MCF 10A (cell line): ENCODE measurements at regions not wholly inside any gene's neighbourhood (a gene's known extent, or its start where the extent isn't known, plus 50 kb on each side); places are given as distances from the start of the nearest gene placed in this dataset.

Experiments
- BruUV-seq: library from RNA; stranded (reverse); fragments of 400-500 nt; replicated peaks from 2 replicates; lab custom pipeline; 2021; lab: Mats Ljungman, UMichigan
- CTCF ChIA-PET: fragments of 300-600 bp; sonication (Branson Sonifier 250); formaldehyde crosslinking; extraction: SDS; loops from one replicate; lab custom pipeline; 2021; ENCODE audit warnings: antibody characterized with exemption, inconsistent platforms; lab: Yijun Ruan, JAX
- POLR2A ChIA-PET: fragments of 300-600, 350-650 bp; sonication (Branson Sonifier 250); formaldehyde crosslinking; extraction: SDS; loops from one replicate; lab custom pipeline; 2020; ENCODE audit warnings: antibody characterized with exemption, inconsistent platforms; lab: Yijun Ruan, JAX
- DNase-seq: peaks from one replicate; pipeline ENCODE4 v3.0.0-alpha.2; 2018; ENCODE audit not compliant: unreplicated experiment
- H3K27ac Mint-ChIP-seq: one replicate; pipeline ENCODE4 v1.8.0; 2022; ENCODE audit warnings: mild to moderate bottlenecking, low read depth, mixed read lengths; ENCODE audit not compliant: unreplicated experiment
- H3K27me3 Mint-ChIP-seq: one replicate; pipeline ENCODE4 v1.8.0; 2022; ENCODE audit warnings: mixed read lengths; ENCODE audit not compliant: insufficient read depth, unreplicated experiment
- H3K36me3 Mint-ChIP-seq: one replicate; pipeline ENCODE4 v1.8.0; 2022; ENCODE audit warnings: mild to moderate bottlenecking, moderate library complexity, mixed read lengths; ENCODE audit not compliant: insufficient read depth, unreplicated experiment
- H3K4me1 Mint-ChIP-seq: one replicate; pipeline ENCODE4 v1.8.0; 2022; ENCODE audit warnings: mixed read lengths; ENCODE audit not compliant: insufficient read depth, unreplicated experiment
- H3K4me3 Mint-ChIP-seq: one replicate; pipeline ENCODE4 v1.8.0; 2022; ENCODE audit warnings: mild to moderate bottlenecking, moderate library complexity, mixed read lengths; ENCODE audit not compliant: unreplicated experiment
- H3K9me3 Mint-ChIP-seq: one replicate; pipeline ENCODE4 v1.8.0; 2022; ENCODE audit warnings: mixed read lengths; ENCODE audit not compliant: unreplicated experiment
- CTCF ChIP-seq: fragments of 200-600 bp; IDR thresholded peaks from one replicate; pipeline ENCODE4 v1.8.0; 2022; ENCODE audit warnings: antibody characterized with exemption, mild to moderate bottlenecking; ENCODE audit not compliant: unreplicated experiment
- intact Hi-C: fragments of 100-400 bp; cut with micrococcal nuclease; formaldehyde crosslinking; loops from 2 replicates; pipeline ENCODE4 v1.14.1; 2022

GRCh38 chr7:41835976-41836530 is 133.2 kb upstream of the INHBA start:
- no peaks in the 10 kb centered on the region for H3K36me3 Mint-ChIP-seq
- CTCF ChIA-PET = no interaction called here
- intact Hi-C loops = no loop called here
- H3K27ac Mint-ChIP-seq = no peak overlapping the region
- no peak overlapping the region for H3K4me3 Mint-ChIP-seq
- no peaks in the 10 kb centered on the region for H3K4me1 Mint-ChIP-seq
- no peak for TF ChIP-seq CTCF
- POLR2A ChIA-PET = interaction anchor here (0.7 kb wide), 1 partner anchor 1096 kb away, joined by 3 read pairs; the partner anchor contains the start of gene PSMA2
- no peak for DNase-seq
- no TSS peak for BruUV-seq
- H3K9me3 Mint-ChIP-seq = peaks cover 19% of the 10 kb centered on the region
- H3K27me3 Mint-ChIP-seq = no peaks in the 10 kb centered on the region

GRCh38 chr7:41834805-41835694 is 132.2 kb upstream of the INHBA start:
- Mint-ChIP-seq H3K27me3 (no peaks in the 10 kb centered on the region), H3K4me1 (no peaks in the 10 kb centered on the region), H3K9me3 (peaks cover 19% of the 10 kb centered on the region), H3K4me3 (no peak overlapping the region), H3K27ac (no peak overlapping the region), H3K36me3 (no peaks in the 10 kb centered on the region)
- DNase-seq = no peak
- ChIA-PET POLR2A (no interaction called here), CTCF (interaction anchor here (0.7 kb wide), 1 partner anchor 105 kb away, joined by 3 read pairs; no protein-coding TSS in a partner anchor)
- intact Hi-C loops = no loop called here
- no TSS peak for BruUV-seq
- no peak for TF ChIP-seq CTCF

DNA sequence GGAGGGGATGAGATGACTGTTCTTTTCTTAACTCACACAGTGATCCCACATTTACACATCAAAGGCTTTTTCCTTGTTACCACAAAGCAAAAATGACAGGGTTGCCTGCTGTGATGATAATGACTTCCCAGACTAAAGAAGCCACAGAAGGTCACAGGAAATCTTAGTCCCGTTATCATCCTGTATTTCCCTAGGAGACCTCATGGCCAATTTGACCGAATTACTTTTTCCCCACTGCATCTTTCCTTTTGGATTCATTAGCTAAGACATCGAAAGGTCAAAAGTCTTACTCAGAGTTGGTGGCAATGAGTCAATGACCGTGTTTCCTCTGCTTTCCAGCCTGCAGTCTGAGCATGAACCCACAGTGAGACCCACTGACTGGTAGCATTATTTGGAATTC is 130.1 kb upstream of the INHBA start:
- TF ChIP-seq CTCF = no peak
- Mint-ChIP-seq H3K4me3 (no peak overlapping the region), H3K4me1 (no peaks in the 10 kb centered on the region), H3K27ac (no peak overlapping the region), H3K36me3 (no peaks in the 10 kb centered on the region), H3K9me3 (peaks cover 10% of the 10 kb centered on the region), H3K27me3 (no peaks in the 10 kb centered on the region)
- ChIA-PET POLR2A (interaction anchor here (0.6 kb wide), 1 partner anchor 8 kb away, joined by 4 read pairs; no protein-coding TSS in a partner anchor), CTCF (interaction anchor here (0.6 to 0.7 kb wide), 2 partner anchors 46 to 1265 kb away, joined by 3 read pairs; no protein-coding TSS in a partner anchor)
- no peak for DNase-seq
- BruUV-seq = no TSS peak
- intact Hi-C loops = no loop called here

GRCh38 chr7:41830271-41830670 is 127.4 kb upstream of the INHBA start:
- no TSS peak for BruUV-seq
- ChIA-PET CTCF (interaction anchor here (0.8 kb wide), 1 partner anchor 15 kb away, joined by 3 read pairs; no protein-coding TSS in a partner anchor), POLR2A (no interaction called here)
- Mint-ChIP-seq H3K9me3 (peaks cover 8% of the 10 kb centered on the region), H3K4me3 (no peak overlapping the region), H3K27ac (no peak overlapping the region), H3K27me3 (no peaks in the 10 kb centered on the region), H3K36me3 (peaks cover 7% of the 10 kb centered on the region), H3K4me1 (no peaks in the 10 kb centered on the region)
- TF ChIP-seq CTCF = no peak
- intact Hi-C loops = no loop called here
- no peak for DNase-seq
